COLO668 (cell line): ENCODE measurements at regions not wholly inside any gene's neighbourhood (a gene's known extent, or its start where the extent isn't known, plus 50 kb on each side); places are given as distances from the start of the nearest gene placed in this dataset.
"Not testable (repeated sequence)": the region's sequence is repeated elsewhere in the genome, so short reads cannot be mapped to it uniquely, and the experiment has no call there.

Source experiments
- DNase-seq: peaks from one replicate; lab custom pipeline; 2025; ENCODE audit not compliant: unreplicated experiment; lab: John Stamatoyannopoulos, UW

DNA sequence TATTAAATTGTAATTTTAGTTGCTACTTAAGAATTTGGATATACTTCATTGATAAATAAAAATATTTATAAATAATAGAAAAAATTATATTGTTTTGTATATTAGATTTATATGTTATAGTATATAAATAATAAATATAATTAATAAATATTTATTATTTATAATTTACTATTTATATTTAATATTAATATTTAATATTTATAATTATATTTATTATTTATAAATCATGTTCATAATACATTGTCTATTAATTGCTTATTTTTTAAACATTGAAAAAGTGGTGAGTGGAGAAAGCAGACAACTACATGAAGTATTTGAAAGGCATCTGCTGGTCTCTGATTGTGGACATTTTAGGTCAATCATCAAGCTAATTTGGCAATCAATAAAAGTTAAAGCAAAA, 464.5 kb downstream of the MMUT start:
- no peak for DNase-seq

DNA sequence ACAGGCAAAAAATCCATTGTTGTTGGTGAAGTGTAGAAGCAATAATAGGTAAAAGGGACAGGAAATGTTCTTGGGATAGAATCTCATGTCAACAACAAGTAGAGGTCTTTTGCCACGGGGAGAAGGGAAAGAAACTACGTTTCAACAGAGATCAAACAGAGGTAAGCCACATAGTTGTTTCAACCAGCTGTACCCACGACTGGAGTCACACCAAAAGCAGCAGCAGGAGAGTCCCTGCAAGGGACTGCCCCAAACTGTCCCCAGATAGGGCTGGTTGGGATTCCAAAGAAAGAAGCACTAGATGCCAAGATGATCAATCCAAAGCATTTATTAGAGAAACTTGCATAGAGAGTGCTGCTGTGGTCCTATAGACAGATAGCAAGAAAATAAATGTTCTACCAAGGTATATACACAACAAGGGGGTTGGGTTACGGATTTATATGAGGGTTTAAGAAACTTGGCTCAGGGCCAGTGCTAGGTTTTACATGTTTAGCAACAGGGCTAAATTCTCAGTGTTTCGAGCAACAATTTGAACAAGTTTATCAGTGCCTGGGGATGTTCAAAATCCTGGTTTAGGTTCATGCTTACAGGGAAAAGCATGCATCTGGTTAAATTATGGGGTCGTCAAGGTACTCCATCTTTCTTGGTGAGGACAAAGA, 466.5 kb downstream of the MMUT start:
- DNase-seq, result no peak

DNA sequence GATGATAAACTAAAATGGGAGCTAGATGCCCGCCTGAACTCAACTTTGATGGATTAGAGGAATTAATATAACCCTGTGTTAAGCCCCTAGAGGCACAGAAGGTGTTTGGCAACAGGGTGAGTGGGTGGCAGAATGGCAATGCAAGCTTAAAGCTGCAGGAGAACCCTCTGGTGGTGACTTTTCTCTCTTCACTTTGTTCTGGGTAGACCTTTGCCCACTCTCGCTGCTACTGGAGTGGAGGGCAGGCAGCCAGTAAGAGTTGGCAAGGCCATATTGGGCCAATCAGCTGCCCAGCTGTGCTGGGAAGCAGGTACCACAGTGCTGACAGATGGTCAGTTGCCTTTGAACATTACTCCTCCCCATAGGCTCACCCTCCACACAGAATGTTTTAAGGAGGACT, 468.2 kb downstream of the MMUT start:
- DNase-seq, result no peak

DNA sequence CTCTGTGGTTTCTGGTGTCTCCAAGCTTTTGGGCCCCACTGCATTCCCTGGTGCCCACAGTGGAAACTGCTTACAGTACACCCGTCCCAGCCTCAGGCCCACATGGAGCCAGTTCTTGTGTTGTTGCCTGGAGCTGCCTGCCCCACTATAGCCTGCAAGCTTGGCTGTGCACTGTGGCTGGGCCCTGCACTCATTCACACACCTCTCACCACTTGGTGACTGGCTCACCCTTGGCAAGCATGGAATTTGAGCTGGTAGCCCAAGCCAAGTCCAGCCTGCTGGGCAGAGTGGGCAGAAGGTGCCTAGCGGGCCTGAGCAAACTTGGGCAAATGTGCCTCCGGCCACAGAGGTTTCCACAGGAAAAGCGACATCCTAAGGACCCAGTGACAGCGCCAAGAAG, 472.3 kb downstream of the MMUT start:
- no peak for DNase-seq

DNA sequence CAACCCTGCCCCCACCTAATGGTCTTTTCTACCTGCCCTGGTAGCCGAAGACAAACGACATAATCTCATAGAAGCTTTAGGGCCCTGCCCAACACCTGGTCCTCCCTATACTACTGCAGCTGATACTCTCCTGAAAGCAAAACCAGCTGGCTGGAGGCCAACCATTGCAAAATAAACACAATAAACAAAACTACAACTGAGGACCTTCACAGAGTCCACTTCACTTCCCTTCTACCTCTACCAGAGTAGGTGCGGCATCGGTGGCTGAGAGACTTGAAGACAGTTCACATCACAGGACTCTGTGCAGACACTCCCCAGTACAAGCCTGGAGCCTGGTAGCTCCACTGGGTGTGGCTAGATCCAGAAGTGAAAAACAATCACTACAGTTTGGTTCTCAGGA, 476.2 kb downstream of the MMUT start:
- DNase-seq, result peak; percentile 75

DNA sequence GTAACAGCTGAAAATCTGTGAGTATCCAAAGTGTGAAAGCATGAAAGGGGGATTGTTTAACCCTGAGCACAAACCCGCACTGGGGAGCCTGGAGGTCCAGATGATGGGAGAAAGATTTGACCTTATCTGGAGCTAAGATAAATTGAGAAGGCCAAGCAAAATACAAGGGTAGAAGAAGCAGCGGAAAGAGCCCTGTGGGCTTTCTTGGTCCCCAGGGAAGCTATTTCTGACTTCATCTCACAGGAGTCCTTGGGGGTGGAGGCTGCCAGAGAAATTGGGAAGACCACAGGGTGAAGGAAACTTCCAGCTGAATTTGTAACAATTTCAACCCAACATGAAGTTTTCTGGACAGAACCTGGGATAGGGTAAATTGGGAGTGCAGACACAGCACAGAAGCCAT, 476.9 kb downstream of the MMUT start:
- DNase-seq, result no peak

DNA sequence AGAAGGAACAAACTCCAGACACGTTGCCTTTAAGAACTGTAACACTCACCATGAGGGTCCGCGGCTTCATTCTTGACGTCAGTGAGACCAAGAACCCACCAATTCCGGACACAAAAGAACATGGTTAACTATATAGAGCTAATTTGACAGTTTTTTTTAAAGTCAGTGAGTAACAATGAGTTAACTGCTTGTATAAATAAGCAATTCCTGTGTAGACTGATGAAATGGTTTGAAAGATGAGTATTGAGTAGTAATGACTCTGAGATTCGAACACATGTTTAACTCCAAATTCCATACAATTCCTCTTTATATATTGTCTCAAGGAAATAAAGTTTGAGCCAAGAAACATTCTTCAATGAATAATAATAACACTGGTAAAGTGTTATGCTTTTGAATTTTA, 478.0 kb downstream of the MMUT start:
- no peak for DNase-seq

DNA sequence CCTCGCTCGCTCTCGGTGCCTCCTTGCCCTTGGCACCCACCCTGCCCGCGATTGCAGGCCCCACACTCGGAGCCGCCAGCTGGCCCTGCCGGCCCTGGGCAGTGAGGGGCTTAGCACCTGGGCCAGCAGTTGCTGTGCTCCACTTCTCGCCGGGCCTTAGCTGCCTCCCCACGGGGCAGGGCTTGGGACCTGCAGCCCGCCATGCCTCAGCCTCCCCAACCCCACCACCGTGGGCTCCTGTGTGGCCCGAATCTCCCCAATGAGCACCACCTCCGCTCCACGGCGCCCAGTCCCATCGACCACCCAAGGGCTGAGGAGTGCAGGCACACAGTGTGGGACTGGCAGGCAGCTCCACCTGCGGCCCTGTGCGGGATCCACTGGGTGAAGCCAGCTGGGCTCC, 479.1 kb downstream of the MMUT start:
- not testable (repeated sequence) for DNase-seq

DNA sequence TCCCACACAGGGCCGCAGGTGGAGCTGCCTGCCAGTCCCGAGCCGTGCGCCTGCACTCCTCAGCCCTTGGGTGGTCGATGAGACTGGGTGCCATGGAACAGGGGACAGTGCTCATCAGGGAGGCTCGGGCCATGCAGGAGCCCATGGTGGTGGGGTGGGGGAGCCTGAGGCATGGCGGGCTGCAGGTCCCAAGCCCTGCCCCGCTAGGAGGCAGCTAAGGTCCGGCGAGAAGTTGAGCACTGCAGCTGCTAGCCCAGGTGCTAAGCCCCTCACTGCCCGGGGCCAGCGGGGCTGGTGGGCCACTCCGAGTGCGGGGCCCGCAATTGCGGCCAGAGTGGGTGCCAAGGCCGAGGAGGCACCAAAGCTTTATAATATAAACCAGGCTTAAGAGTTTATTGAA, 479.7 kb downstream of the MMUT start:
- no peak for DNase-seq

DNA sequence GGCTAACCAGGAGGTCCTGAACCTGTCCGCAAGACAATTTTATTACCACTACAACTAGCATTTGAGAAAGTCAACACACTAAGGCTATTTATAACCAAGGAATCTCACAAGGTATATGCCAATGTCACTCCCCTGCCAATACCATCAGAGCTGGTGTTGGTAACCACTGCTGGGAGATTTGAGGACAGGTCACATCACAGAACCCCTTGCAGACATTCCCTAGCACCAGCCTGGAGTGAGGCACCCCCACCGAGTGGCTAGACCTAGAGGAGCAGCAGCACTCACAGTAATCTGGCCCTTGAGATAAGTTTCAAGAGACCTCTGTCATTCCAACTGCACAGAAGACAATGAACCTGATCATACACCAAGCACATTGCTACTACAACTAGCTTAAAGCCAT, 483.2 kb downstream of the MMUT start:
- DNase-seq, result no peak

DNA sequence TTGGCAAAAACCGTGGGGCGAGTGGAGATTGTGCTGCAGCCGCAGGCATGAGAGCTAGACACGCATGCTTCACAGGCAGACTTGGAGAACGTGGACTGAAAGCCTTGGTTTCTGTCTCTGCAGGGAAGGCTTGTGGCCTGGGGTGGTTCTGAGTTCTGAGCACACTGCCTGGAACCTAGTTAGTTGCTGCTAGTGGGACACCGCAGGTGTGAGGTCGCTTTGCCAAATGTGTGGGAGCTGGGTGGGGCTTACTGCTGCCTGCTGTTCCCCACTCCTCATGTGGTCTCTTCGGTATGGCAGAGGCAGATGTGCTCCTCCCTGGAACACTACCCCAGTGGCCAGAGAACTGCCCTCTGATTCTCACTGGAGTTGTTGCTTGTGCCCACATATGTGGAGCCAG, 484.0 kb downstream of the MMUT start:
- DNase-seq, result no peak

DNA sequence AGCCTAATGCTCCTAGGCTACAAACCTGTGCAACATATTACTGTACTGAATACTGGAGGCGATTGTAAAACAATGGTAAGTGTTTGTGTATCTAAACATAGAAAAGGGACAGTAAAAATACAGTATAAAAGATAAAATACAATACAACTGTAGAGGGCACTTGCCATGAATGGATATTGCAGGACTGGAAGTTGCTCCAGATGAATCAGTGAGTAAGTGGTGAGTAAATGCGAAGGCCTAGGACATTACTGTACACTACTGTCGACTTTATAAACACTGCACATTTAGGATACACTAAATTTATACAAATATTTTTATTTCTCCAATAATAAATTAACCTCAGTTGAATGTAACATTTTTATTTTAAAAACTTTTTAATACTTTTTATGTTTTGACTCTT, 485.0 kb downstream of the MMUT start:
- no peak for DNase-seq

DNA sequence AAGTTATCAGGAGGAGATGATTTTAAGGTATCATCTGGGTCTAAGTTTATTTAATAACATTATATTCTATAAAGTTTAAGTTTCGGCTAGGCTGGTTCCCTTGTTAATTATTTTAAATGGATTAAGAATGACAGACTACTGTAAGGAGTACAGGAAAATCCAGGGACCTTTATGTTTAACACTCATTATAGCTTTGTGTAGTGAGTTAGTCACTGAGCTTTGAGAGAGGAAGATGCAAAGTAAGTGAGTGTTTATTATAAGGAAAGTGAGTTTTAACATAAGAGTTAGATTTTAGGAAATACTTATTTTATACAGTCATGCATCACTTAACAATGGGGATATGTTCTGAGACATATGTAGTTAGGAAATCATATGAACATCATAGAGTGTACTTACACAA, 485.5 kb downstream of the MMUT start:
- no peak for DNase-seq

DNA sequence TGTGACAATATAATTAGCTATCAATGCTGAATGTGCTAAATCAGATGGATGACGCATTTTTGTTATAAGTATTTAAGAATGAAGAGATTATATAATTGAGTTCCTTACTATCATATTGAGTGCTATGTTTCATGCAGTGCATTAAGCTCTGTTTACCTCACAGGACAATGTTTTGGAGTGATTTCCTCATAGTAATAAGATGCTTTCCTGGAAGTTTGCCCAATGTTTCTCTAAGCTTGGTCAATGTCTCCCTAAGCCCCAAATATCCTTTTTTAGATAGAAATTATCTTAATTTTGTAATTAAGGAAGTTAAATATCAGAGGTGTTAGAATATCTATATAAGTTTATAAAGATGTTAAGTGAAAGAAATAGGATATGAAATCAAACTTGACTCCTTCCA, 489.6 kb downstream of the MMUT start:
- no peak for DNase-seq

DNA sequence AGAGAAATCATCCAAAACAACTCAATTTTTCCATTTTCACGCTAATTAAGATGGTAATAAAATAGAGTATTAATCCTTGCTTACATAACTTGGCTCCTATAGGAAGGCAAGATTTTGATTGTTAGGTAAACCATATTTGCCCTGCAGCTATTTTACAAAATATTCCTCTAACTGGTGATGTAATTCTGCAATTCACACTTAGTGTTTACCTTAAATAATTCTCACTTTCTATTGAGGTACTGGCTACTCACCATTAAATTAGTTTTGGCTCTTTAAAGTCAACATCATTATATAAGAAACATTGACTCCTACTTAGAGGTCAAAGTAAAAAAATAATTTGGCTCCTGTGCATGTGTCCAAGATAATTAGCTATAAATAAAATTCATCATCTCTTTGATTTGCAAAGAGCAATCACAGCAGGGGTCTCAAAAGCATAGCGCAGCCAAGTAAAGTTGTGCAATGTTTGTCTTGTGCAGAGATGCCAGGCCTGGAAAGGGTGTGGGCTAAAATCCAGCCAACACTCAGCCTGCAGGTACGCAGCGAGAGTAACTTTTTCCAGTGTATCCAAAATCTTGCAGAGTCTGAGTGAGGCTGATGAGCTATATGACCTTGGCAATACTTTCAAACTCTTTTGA, 501.2 kb downstream of the MMUT start:
- DNase-seq, result no peak

DNA sequence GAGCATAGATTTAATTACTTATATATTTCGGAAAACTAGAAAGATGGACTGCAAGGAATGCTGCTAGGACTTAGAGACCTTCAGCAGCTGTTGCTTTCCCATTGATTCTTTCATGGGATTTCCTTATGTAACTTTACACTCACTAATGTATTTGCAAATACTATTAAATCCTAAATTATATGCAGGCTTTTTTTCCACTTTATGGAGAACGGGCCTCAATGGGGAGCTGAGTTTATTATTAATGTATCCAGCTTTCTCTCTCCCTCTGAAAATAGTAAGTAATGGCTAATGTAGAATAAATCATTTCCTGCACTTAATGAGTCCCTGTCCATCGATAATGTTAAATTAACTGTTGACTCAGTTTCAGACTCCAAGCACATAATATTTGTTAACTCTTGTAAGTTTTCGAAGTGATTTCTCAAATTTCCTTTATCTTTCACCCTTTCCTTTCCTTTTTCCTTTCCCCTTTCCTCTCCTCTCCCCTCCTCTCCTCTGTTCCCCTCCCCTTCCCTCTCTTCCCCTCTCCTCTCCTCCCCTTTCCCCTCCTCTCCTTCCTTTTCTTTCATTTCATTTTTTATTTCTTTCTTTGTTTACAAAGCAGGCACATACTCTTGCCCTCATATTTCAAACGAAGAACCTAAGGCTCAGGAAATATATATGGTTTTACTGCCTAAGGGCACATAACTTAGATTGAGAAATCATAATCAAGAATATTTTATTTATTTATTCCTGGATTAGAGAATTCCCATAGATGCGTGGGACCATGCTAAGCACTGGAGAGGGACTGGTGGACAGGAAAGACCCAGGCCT, 503.6 kb downstream of the MMUT start:
- DNase-seq, result no peak

DNA sequence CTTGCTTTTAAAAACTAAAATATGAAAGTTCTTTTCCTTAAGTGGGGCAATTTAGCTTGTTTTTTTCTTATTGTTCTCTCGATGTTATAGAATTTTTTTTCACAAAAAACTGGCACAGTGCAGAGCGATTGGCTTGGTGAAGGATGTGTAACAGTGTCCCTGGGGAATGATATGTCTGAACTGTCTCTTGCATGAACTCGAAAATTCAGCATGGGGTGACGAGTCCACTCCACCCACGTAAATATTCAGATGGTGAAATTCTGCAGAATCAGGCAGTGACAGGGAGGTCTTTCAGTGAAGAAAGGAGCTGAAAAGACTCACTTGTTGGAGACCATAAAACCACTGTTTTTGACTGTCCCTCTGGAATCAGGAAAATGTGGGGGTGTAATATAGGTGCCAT, 505.3 kb downstream of the MMUT start:
- DNase-seq, result no peak

DNA sequence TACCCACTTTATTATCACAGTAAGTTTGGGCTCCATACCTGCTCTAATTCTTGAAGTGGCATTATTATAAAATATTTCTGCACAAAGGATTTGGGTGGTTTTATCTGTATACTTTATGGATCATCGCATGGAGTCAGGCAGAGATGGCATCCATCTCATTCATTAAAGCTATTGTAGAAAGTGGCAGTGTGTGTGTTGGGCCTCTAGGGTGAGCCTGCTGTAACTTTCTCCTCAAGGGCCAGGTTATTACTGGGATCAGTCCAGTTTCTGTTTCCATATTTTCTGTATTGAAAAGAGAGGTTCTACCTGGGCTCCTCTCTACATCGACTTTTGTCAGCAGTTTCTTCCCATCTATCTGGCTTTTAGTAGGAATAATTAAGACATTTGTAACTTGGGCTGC, 511.1 kb downstream of the MMUT start:
- no peak for DNase-seq

DNA sequence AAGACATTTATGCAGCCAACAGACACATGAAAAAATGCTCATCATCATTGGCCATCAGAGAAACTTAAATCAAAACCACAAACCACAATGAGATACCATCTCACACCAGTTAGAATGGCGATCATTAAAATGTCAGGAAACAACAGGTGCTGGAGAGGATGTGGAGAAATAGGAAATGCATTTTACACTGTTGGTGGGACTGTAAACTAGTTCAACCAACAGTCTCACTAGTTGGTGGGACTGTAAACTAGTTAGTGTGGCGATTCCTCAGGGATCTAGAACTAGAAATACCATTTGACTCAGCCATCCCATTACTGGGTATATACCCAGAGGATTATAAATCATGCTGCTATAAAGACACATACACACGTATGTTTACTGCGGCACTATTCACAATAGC, 518.8 kb downstream of the MMUT start:
- DNase-seq, result peak; percentile 68

DNA sequence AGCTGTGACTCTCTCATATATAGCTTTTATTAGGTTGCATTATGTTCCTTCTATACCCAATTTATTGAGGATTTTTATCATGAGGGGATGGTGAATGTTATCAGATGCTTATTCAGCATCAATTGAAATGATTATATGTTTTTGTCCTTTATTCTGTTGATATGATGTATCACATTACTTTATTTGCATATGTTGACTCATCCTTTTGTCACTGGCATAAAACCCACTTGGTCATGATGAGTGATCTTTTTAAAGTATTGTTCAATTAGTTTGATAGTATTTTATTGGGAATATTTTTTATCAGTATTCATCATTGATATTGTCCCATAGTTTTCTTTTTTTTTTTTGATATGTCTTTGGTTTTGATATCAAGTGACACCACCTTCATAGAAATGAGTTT, 529.9 kb downstream of the MMUT start:
- no peak for DNase-seq

DNA sequence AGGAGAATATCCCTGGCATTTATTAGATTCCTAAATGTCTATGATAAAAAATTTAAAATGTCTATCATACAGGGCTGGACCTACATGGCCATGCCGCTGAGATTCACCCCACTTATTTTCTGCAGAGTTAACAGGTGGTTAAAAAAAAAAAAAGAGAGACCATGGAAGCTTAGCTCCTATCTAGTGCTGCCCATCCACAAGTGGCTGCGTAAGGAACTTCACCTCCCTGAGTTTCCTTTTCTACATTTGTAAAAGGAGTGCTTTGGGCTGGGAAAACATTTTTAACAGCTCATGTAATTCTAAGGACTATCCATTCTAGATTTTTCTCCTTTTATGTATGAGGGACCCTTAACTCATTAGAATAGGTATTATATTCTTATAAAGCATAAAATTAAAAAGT, 534.1 kb downstream of the MMUT start:
- no peak for DNase-seq

DNA sequence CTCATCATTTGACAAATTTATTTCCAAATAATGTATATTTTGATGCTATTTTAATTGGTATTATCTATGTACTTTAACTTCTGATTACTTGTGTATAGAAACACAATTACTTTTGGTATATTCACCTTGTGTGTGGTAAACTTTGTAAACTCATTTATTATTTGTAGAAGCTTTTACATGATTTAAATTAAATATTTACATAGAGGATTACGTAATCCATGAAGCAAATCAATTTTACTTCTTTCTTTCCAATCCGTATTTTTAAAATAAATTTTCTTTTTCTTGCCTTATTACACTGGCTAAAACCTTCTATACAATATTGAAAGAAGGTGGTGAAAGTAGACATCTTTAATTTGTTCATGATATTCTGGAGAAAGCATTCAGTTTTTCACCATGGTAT, 540.2 kb downstream of the MMUT start:
- DNase-seq, result no peak
